Type B pancreatic cell (in vitro differentiated cells): ENCODE measurements at regions not wholly inside any gene's neighbourhood (a gene's known extent, or its start where the extent isn't known, plus 50 kb on each side); places are given as distances from the start of the nearest gene placed in this dataset.

Experiments
- DNase-seq: peaks from one replicate; pipeline ENCODE4 v3.0.0; 2021; ENCODE audit warnings: mixed read lengths; ENCODE audit not compliant: unreplicated experiment; ENCODE audit errors: extremely low spot score
- H3K27ac Mint-ChIP-seq: 2 replicates; pipeline ENCODE4 v1.8.0; 2021; ENCODE audit warnings: mild to moderate bottlenecking, mixed read lengths
- H3K27me3 Mint-ChIP-seq: 2 replicates; pipeline ENCODE4 v1.8.0; 2021; ENCODE audit warnings: mixed read lengths
- H3K36me3 Mint-ChIP-seq: 2 replicates; pipeline ENCODE4 v1.8.0; 2021; ENCODE audit warnings: mixed read lengths
- H3K4me1 Mint-ChIP-seq: one replicate; pipeline ENCODE4 v1.8.0; 2021; ENCODE audit warnings: mixed read lengths; ENCODE audit not compliant: unreplicated experiment
- H3K4me3 Mint-ChIP-seq: 2 replicates; pipeline ENCODE4 v1.8.0; 2021; ENCODE audit warnings: mild to moderate bottlenecking, mixed read lengths
- H3K9me3 Mint-ChIP-seq: 2 replicates; pipeline ENCODE4 v1.8.0; 2021; ENCODE audit warnings: mixed read lengths
- TF ChIP-seq, protein P1 (sequence below): fragments of 200-600 bp; sonication (generic); conservative IDR thresholded peaks from 2 replicates; pipeline ENCODE4 v1.5.0; 2021; ENCODE audit warnings: antibody characterized with exemption, mild to moderate bottlenecking

DNA sequence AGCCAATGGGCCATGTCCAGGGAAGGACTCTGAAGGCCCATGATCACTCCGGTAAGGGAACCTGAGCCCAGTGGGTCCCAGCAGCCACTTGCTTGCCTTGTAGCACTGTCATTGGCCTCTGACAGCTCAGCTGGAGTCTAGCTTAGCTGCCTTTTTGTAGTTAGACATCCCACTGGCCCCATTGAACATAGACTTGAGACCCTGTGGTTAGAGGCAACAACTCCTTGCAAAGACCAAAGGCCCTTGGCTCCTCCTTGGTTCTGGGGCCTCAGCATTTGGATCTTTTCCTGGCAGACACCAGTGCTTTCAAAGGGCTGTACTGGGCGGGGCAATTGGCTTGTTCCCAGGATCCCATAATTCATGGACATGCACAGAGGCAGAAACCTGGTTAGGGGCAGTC, 321.2 kb downstream of the CXCL12 start:
- H3K27me3 Mint-ChIP-seq = peaks cover 13% of the 10 kb centered on the region
- H3K27ac Mint-ChIP-seq = no peak overlapping the region
- no peaks in the 10 kb centered on the region for H3K9me3 Mint-ChIP-seq
- DNase-seq = no peak
- H3K36me3 Mint-ChIP-seq = no peaks in the 10 kb centered on the region
- H3K4me3 Mint-ChIP-seq = no peak overlapping the region
- TF ChIP-seq, protein P1, sequence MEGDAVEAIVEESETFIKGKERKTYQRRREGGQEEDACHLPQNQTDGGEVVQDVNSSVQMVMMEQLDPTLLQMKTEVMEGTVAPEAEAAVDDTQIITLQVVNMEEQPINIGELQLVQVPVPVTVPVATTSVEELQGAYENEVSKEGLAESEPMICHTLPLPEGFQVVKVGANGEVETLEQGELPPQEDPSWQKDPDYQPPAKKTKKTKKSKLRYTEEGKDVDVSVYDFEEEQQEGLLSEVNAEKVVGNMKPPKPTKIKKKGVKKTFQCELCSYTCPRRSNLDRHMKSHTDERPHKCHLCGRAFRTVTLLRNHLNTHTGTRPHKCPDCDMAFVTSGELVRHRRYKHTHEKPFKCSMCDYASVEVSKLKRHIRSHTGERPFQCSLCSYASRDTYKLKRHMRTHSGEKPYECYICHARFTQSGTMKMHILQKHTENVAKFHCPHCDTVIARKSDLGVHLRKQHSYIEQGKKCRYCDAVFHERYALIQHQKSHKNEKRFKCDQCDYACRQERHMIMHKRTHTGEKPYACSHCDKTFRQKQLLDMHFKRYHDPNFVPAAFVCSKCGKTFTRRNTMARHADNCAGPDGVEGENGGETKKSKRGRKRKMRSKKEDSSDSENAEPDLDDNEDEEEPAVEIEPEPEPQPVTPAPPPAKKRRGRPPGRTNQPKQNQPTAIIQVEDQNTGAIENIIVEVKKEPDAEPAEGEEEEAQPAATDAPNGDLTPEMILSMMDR = no peak
- peaks cover 32% of the 10 kb centered on the region for H3K4me1 Mint-ChIP-seq

DNA sequence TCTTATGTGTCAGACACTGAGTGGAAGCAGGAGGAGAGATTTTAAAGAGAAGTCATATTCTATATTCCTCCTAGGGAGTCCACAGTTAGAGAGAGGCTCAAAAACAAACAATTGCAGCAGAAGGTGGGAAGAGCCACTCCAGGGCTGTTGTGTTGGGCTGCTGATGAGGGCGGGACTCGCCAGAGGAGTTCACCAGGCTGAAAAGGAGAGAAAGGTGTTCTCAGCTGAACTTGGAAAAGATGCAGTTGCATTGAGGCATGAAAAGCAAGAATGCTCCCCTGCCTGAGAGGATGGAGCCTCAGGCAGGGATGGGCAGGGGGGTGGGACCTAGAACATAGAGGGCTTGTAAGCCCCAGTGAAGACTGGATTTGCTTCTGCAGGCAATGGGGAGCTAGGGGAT, 324.2 kb downstream of the CXCL12 start:
- Mint-ChIP-seq H3K27ac (no peak overlapping the region), H3K36me3 (no peaks in the 10 kb centered on the region), H3K27me3 (peaks cover 33% of the 10 kb centered on the region), H3K4me3 (no peak overlapping the region), H3K4me1 (peaks cover 34% of the 10 kb centered on the region), H3K9me3 (no peaks in the 10 kb centered on the region)
- no peak for DNase-seq
- TF ChIP-seq, protein P1 = no peak

DNA sequence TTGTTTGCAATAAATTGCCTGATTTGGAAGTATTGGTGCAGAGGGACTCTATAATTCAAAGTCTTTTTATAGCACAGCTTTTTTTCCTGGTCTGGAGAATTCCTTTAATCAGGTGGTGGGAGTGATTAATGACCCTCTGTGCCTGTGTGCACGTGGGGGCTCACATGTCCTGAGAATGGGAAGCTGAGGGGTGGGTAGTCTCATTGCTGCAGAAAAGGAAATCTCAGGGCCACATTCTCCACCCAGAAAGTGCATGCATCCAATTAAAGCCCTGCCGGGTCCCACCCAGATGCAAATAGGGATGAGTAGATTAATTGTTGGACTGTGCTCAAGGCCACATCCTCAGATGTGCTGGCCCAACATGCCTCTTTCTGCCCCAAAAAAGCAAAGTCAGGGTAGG, 324.7 kb downstream of the CXCL12 start:
- Mint-ChIP-seq H3K36me3 (no peaks in the 10 kb centered on the region), H3K9me3 (no peaks in the 10 kb centered on the region), H3K27ac (no peak overlapping the region), H3K4me3 (no peak overlapping the region), H3K4me1 (peaks cover 33% of the 10 kb centered on the region), H3K27me3 (peaks cover 33% of the 10 kb centered on the region)
- no peak for DNase-seq
- TF ChIP-seq, protein P1 = no peak

DNA sequence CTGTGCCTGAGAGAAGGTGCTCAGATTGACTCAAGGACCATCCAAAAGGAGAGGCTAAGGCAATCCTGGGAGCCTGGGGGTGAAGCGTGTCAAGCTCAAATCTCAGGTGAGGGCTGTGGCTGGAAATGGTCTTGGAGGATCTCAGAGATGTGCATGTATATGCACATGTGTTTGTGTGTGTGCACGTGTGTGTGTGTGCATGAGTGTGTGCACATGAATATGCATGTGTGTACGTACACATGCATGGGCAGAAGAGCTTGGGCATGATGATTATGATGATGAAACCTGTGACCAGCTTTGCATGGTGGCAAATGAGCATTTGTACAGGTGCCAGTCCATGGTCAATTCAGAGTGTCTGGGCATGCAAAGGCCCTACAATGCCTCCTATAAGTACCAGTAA, 326.6 kb downstream of the CXCL12 start:
- H3K9me3 Mint-ChIP-seq = no peaks in the 10 kb centered on the region
- TF ChIP-seq, protein P1 = no peak

DNA sequence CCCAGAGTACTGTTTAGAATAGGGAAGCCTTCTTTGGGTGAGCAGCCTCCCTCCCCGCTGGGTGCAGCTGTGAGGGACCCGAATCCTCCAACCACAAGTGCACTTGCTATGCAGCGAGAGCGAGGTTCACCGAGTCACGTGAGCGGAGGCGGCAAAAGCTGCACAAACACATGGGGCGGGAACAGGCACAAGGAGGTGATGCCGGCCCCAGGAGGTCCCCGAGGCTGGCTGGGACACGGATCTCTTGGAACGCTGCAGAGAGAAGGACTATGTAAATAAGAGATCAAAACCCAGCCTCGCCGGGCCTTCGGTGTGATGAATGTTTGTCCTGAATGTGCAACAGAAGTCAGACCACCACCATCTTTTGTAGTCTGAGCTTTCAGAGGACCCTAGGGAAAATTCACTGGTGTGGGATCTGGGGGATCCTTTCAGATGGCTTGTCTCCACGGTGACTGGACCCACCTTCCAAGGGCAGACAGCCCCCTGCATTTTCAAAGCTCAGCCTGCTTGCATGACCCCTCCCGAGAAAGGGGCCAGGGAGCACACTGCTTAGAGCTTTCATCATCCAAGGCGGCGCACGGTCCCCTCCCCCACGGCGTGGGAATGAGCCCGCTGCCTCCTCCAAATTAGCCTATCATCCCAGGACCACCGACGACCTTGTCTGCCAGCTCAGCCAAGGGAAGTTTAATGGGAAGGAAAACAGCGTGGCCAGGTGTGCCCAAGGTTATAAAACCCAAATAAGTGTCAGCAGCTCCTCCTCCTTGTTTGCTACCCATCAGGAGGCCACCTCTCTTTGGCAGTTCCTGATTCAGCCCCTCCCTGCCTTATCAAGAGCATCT, 327.7 kb downstream of the CXCL12 start:
- no peaks in the 10 kb centered on the region for H3K36me3 Mint-ChIP-seq
- H3K4me1 Mint-ChIP-seq = peaks cover 38% of the 10 kb centered on the region
- DNase-seq = no peak
- no peak overlapping the region for H3K4me3 Mint-ChIP-seq
- peaks cover 35% of the 10 kb centered on the region for H3K27me3 Mint-ChIP-seq
- TF ChIP-seq, protein P1 = no peak
- no peaks in the 10 kb centered on the region for H3K9me3 Mint-ChIP-seq
- H3K27ac Mint-ChIP-seq = no peak overlapping the region

More for the DNA sequence above, 326.6 kb downstream of the CXCL12 start:
- H3K4me3 Mint-ChIP-seq = no peak overlapping the region
- H3K27me3 Mint-ChIP-seq = peaks cover 38% of the 10 kb centered on the region
- DNase-seq = no peak
- peaks cover 33% of the 10 kb centered on the region for H3K4me1 Mint-ChIP-seq
- H3K36me3 Mint-ChIP-seq = no peaks in the 10 kb centered on the region
- no peak overlapping the region for H3K27ac Mint-ChIP-seq
